ENCODE measurements at regions not wholly inside any gene's neighbourhood (a gene's known extent, or its start where the extent isn't known, plus 50 kb on each side); places are given as distances from the start of the nearest gene placed in this dataset.

- TF ChIP-seq EZH2 (IDR thresholded peaks at IDR 0.05; ENCODE audit: low read depth) (no peak), CTCF (conservative IDR thresholded peaks at IDR 0.05) (no peak)
These were observed 175.6 kb upstream of the ATP10A start for GRCh38 chr15:26038693-26039092.

Data from PC-9 (cell line).